Omental fat pad (tissue), 3 donors: ENCODE measurements at regions not wholly inside any gene's neighbourhood (a gene's known extent, or its start where the extent isn't known, plus 50 kb on each side); places are given as distances from the start of the nearest gene placed in this dataset.

Source experiments
- ATAC-seq: fragments of 150-250 bp; one replicate; pipeline ENCODE4 v1.9.1; 2016; ENCODE audit warnings: mild to moderate bottlenecking, moderate library complexity; ENCODE audit not compliant: low FRiP score
- DNase-seq: peaks from one replicate; pipeline ENCODE4 v3.0.0-alpha.2; 2019; ENCODE audit warnings: low spot score
- TF ChIP-seq, protein P1 (sequence below), 3 donors: fragments of 450-650 bp; IDR thresholded peaks; one replicate each; pipeline ENCODE4 v1.5.1; 2016 to 2017; ENCODE audit warnings: antibody characterized with exemption in 3 of 3, mild to moderate bottlenecking in 3 of 3, moderate library complexity in 2 of 3

DNA sequence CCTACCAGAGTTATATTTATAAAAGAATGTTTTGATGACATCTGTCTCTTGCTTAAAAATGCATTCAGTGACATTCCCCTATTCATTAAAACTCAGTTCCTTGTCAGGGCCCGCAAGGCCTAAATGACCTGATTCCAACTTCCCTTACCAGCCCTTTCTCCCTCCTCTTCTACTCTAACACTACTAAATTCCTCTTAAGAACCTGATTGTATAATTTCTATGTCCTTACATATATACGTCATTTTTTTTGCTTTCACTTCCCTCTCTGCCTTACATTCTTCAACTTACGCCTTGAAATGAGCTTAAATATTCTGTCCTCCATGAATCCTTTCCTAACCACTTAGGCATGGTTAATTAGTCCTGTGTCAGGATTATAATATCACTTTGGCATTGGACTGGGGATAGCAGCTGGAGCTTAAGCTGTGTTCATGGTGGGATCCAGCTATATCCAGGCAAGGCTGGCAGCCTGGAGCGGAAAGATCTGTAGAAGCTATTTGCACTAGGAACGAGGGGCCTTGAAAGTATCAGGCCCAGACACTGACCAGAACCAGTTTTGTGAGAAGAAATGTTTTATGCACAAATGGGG, 360.2 kb upstream of the PTBP2 start:
- DNase-seq (no peak), ATAC-seq (no peak)
- TF ChIP-seq, protein P1, sequence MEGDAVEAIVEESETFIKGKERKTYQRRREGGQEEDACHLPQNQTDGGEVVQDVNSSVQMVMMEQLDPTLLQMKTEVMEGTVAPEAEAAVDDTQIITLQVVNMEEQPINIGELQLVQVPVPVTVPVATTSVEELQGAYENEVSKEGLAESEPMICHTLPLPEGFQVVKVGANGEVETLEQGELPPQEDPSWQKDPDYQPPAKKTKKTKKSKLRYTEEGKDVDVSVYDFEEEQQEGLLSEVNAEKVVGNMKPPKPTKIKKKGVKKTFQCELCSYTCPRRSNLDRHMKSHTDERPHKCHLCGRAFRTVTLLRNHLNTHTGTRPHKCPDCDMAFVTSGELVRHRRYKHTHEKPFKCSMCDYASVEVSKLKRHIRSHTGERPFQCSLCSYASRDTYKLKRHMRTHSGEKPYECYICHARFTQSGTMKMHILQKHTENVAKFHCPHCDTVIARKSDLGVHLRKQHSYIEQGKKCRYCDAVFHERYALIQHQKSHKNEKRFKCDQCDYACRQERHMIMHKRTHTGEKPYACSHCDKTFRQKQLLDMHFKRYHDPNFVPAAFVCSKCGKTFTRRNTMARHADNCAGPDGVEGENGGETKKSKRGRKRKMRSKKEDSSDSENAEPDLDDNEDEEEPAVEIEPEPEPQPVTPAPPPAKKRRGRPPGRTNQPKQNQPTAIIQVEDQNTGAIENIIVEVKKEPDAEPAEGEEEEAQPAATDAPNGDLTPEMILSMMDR (IDR thresholded peaks at IDR 0.05), result no peak

DNA sequence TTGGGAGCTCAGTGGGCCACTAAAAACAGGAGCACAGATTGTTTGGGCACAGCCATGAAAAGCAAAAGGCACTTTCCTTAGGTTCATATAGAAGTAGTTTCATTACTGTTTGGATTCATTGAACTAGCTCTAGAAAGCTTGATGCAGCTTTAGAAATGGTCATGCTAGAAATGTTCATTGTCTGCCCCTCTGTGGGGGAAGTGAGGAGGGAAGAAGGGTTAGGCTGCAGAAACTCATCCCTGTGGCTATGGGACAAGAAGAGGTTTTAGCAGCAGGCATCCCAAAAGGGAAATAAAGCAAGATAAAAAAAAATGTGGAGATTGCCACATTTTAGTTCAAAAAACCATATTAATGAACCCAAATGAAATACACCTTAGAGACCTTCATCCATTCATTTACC, 359.6 kb upstream of the PTBP2 start:
- ATAC-seq (no peak), DNase-seq (no peak)
- TF ChIP-seq, protein P1 (IDR thresholded peaks at IDR 0.05), result no peak

DNA sequence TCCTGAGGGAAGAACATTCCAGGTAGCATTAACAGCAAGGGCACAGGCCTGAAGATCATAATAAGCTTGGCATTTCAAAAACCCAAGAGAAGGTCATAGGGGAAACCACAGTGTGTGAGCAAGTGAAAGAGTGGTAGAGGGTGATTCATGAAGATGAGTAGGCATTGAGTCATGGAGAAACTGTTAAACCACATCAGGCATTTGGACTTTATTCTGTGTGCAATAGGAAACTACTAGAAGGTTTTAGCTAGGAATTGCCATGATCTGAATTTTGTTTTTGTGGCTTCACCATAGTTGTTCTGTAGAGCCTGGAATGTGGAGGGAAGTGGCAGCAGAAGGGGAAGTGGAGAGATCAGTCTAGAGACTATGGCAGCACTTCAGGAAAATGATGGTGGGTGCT, 359.0 kb upstream of the PTBP2 start:
- TF ChIP-seq, protein P1 (IDR thresholded peaks at IDR 0.05), result no peak
- DNase-seq (no peak), ATAC-seq (peak; percentile 88)

DNA sequence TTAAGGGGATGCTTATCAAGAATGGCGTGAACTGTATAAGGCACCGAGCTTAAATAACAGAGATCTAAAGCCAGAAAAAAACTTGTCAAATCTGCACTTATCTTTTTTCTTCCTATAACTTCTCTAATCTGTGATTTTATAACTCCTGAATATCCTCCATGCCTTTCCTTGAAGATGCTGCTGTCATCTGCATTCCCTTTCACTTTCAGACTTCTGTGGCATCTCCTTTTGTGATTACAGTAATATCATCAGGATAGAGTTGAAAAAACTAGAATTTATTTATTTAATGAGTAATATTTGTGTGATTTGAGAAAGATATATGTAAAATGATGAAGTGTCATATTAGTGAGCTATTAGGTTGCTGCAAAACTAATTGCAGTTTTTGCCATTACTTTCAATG, 357.8 kb upstream of the PTBP2 start:
- ATAC-seq (no peak), DNase-seq (no peak)
- TF ChIP-seq, protein P1 (IDR thresholded peaks at IDR 0.05), result no peak

DNA sequence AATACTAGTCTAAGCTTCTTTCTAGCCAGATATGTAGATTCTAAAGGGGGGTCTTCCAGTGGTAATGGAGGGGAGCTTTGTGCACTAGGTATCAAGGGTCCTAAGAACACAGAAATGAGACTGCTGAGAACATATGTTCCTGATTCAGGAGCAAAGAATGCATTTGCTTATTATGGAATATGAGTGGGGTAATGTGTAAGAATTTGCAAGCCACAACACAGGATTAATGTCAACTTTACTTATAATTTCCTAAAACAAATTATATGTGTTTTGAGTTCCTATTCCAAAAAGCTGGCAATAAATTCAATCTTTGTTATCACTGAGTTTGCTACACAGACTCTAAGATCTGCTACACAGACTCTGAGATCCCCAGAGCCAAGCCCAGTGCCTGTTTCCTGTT, 357.0 kb upstream of the PTBP2 start:
- ATAC-seq, result no peak
- no peak for DNase-seq
- TF ChIP-seq, protein P1 (IDR thresholded peaks at IDR 0.05), result no peak

DNA sequence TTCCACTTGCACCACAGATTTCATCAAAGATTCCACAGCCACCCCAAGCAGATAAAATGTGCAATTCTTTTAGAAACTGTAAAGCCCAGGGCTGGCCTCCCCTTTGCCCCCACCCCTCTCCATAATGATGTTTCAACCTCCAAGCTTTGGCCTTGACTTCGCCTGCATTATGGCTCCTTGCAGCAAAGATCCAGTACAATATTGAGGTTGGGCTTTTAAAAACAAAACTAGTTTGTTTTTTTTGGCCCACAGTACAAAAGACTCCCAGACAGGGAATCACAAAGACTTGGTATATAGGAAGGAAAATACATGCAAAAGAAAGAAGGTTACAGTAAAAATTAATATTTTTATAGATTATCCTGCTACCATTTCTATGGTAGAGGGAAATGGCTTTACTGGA, 356.5 kb upstream of the PTBP2 start:
- TF ChIP-seq, protein P1 (IDR thresholded peaks at IDR 0.05), result no peak
- DNase-seq (no peak), ATAC-seq (no peak)

DNA sequence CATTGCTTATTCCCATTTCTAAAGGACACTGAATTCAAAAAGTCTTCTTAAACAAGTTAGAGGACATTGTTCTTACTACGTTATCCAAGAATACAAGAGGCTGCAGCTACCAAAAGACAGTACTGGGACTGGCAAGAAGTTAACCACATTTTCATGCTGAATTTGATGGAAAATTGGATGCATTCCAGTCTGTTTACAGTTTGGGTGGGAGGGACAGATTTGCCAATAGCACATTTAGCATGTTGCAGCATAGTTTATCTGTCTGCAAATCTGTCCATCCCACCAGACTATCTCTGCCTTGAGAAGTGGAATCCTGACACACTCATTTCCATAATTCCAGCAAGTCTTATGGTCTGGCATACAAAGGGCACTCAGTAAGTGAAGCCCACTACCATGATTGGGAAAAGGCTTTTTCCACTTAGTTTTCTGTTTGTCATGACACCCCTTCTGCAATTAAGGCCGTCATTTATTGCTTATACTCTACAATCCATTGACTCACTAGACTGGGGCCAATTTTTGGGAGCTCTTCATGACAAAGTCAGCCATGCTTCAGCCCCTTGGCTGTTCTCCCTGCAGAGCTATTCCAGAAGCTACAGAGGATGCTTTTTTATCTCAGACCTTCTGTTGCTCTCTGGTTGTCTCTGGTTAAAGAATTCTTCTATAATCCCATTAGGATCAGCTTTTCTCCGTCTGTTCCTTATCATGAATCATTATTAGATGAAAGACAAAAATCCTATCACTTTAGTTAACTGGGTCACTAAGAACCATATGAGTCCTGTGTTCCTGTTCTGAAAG, 355.8 kb upstream of the PTBP2 start:
- TF ChIP-seq, protein P1 (IDR thresholded peaks at IDR 0.05), result no peak
- ATAC-seq (no peak), DNase-seq (no peak)
